Fibroblast of villous mesenchyme (primary cell): ENCODE measurements at regions not wholly inside any gene's neighbourhood (a gene's known extent, or its start where the extent isn't known, plus 50 kb on each side); places are given as distances from the start of the nearest gene placed in this dataset.
"Not testable (repeated sequence)": the region's sequence is repeated elsewhere in the genome, so short reads cannot be mapped to it uniquely, and the experiment has no call there.

Experiments
- DNase-seq: peaks from one replicate; pipeline ENCODE4 v3.0.0-alpha.2; 2010; ENCODE audit warnings: low read depth
- H3K4me3 ChIP-seq: 2 replicates; pipeline ENCODE4 v1.5.1; 2011; ENCODE audit warnings: low read depth, mild to moderate bottlenecking, low read length
- TF ChIP-seq, protein P1 (sequence below): IDR thresholded peaks from 2 replicates; pipeline ENCODE4 v1.5.1; 2012; ENCODE audit warnings: low read depth, mild to moderate bottlenecking, low read length; ENCODE audit not compliant: insufficient read depth

- DNase-seq, result no peak
- TF ChIP-seq, protein P1, sequence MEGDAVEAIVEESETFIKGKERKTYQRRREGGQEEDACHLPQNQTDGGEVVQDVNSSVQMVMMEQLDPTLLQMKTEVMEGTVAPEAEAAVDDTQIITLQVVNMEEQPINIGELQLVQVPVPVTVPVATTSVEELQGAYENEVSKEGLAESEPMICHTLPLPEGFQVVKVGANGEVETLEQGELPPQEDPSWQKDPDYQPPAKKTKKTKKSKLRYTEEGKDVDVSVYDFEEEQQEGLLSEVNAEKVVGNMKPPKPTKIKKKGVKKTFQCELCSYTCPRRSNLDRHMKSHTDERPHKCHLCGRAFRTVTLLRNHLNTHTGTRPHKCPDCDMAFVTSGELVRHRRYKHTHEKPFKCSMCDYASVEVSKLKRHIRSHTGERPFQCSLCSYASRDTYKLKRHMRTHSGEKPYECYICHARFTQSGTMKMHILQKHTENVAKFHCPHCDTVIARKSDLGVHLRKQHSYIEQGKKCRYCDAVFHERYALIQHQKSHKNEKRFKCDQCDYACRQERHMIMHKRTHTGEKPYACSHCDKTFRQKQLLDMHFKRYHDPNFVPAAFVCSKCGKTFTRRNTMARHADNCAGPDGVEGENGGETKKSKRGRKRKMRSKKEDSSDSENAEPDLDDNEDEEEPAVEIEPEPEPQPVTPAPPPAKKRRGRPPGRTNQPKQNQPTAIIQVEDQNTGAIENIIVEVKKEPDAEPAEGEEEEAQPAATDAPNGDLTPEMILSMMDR, result no peak
- H3K4me3 ChIP-seq, result no peak overlapping the region
These were observed 90.5 kb upstream of the SIRPG start for GRCh38 chr20:1747953-1748577.

DNA sequence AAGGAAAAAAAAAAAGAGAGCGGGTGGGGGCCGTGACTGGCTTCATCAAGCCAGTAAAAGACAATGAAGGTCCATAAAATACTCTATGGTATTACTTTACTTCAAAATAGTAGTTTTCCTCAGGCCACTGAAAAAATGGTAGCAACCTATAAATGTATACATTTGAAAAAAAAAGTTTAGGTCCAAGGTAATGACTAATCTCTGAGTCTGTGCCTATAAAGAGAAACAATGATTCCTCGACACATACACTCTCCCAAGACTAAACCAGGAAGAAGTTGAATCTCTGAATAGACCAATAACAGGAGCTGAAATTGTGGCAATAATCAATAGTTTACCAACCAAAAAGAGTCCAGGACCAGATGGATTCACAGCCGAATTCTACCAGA lies 84.5 kb upstream of the SIRPG start:
- not testable (repeated sequence) for DNase-seq, H3K4me3 ChIP-seq

DNA sequence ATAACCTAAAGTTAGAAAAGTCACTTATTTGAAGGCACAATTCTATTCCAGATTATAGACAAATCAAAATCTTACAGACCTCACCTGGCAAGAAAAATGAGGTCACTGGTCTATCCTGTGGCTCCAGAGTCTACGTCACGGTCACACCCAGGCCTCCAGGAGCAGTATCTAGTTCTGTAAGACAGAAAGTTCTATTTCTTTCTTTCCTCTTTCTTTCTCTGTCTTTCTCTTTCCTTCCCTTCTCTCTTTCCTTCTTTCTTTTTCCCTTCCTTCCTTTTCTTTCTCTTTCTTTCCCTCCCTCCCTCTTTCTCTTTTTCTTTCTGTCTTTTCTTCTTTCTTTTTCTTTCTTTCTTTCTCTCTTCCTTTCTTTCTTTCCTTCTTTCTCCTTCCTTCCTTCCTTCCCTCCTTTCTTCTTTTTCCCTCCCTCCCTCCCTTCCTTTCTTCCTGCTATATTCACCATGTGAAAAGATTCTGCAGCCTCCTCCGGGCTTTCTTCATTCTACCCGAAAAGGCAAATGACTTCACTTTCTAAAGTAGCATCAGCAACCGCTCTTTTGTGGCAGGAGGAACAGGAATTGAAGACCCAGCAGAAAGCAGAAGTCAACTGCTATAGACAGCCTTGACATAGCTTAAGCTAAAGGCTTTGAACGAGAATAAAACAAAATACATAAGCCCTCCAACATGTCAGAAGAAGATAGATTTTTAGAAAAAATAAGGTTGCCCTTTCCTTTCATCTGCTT lies 83.9 kb upstream of the SIRPG start:
- no peak for DNase-seq

GRCh38 chr20:1737134-1737533 lies 79.6 kb upstream of the SIRPG start:
- DNase-seq, result no peak
- TF ChIP-seq, protein P1, result no peak
- H3K4me3 ChIP-seq, result no peak overlapping the region

More for the DNA sequence above, 83.9 kb upstream of the SIRPG start:
- no peak overlapping the region for H3K4me3 ChIP-seq
- TF ChIP-seq, protein P1, result no peak

DNA sequence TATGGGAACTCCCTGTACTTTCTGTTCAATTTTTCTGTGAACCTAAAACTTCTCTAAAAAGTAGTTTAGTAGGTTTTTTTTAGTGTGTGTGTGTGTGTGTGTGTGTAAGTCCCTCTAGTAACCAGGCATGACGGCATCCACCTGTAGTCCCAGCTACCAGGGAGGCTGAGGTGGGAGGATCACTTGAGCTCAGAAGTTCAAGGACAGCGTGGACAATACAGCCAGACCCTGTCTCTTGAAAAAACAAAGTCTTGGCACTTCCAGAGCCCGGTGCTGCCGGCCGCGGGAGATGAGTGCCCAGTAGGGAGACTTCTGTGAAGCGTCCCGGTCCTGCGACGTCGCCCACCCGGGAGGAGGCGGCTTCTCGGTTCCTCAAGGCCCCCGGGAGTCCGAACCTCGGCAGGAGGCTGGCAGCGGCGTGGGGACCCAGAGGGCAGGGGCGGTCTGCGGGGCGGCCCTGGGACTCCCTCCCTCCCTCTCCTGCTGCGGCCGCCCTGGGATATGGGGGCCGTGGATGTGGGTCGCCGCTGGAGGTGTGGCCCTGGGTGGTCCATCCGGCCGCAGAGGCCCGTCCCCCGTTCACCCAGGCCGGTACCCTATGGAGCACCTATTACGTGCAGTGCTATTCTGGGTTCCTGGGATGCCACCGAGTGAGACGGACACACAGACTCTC lies 78.0 kb upstream of the SIRPG start:
- DNase-seq, result no peak
- no peak overlapping the region for H3K4me3 ChIP-seq
- TF ChIP-seq, protein P1, result no peak

DNA sequence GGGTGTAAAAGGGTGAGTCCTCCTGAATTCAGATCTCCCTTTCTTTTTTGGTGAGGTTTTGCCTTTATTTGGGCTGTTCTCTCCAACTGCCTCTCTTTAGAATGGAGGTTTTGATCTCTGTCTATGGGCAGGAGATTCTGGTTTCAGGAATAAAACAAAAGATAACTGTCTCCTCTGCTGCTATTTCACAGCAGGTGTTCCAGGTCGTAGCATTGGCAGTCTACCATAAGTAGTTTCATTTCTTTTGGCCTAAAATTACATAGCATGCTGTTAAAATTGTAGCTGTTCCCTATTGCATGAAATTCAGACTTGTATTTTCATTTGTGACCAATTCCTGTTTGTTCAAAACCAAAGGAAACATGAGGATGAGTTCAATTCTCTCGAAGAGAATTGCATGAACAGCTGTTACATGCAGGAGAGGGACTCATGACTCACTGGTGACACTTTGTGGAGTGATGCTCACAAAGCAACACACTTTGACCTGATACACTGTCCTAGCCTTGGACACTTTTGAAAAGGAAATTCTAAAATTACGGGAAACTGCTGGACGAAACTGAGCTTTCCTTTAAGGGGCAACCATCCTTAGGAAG lies 76.8 kb upstream of the SIRPG start:
- TF ChIP-seq, protein P1, result no peak
- no peak for DNase-seq
- no peak overlapping the region for H3K4me3 ChIP-seq

- not testable (repeated sequence) for H3K4me3 ChIP-seq, DNase-seq
These were observed 74.3 kb upstream of the SIRPG start for GRCh38 chr20:1731828-1732375.

- not testable (repeated sequence) for H3K4me3 ChIP-seq, DNase-seq
These were observed 73.6 kb upstream of the SIRPG start for GRCh38 chr20:1730981-1731711.

DNA sequence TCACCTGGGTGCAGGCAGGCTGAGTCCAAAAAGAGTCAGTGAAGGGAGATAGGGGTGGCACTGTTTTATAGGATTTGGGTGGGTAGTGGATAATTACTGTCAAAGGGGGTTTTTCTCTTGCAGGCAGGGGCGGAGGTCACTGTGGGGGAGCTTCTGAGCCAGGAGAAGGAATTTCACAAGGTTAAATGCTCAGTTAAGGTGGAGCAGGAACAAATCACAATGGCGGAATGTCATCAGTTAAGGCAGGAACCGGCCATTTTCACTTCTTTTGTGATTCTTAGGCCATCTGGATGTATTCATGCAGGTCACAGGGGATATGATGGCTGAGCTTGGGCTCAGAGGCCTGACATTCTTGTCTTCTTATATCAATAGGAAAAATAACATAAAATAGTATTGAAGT lies 69.7 kb upstream of the SIRPG start:
- H3K4me3 ChIP-seq, DNase-seq: not testable (repeated sequence)
